Cardiac muscle cell (in vitro differentiated cells and primary cell): ENCODE measurements at regions not wholly inside any gene's neighbourhood (a gene's known extent, or its start where the extent isn't known, plus 50 kb on each side); places are given as distances from the start of the nearest gene placed in this dataset.
"Not testable (repeated sequence)": the region's sequence is repeated elsewhere in the genome, so short reads cannot be mapped to it uniquely, and the experiment has no call there.

Experiments used
- DNase-seq, 2 donors: peaks; one replicate each; pipeline versions ENCODE4 v3.0.0 to v3.0.0-alpha.2; 2010 to 2017; ENCODE audit warnings: low read depth in 1 of 2, low spot score in 1 of 2
- H3K27ac ChIP-seq: fragments of 200-600 bp; sonication (generic); 2 replicates; pipeline ENCODE4 v1.5.1; 2016
- H3K27me3 ChIP-seq: fragments of 200-600 bp; sonication (generic); 2 replicates; pipeline ENCODE4 v1.6.0; 2016; ENCODE audit warnings: control low read depth
- H3K36me3 ChIP-seq: fragments of 200-600 bp; sonication (generic); 2 replicates; pipeline ENCODE4 v1.5.1; 2016; ENCODE audit warnings: control low read depth
- H3K4me1 ChIP-seq: fragments of 200-600 bp; sonication (generic); 2 replicates; pipeline ENCODE4 v1.8.1; 2017; ENCODE audit warnings: low read depth, mild to moderate bottlenecking, mixed run types
- H3K4me3 ChIP-seq: fragments of 200-600 bp; sonication (generic); 2 replicates; pipeline ENCODE4 v1.5.1; 2016; ENCODE audit warnings: mild to moderate bottlenecking
- H3K9me3 ChIP-seq: fragments of 200-600 bp; sonication (generic); 2 replicates; pipeline ENCODE4 v1.5.1; 2017; ENCODE audit warnings: low read depth, mild to moderate bottlenecking, control low read depth
- TF ChIP-seq, protein P1 (sequence below): IDR thresholded peaks from 2 replicates; pipeline ENCODE4 v1.5.1; 2012; ENCODE audit warnings: low read depth, mild to moderate bottlenecking, low read length

DNA sequence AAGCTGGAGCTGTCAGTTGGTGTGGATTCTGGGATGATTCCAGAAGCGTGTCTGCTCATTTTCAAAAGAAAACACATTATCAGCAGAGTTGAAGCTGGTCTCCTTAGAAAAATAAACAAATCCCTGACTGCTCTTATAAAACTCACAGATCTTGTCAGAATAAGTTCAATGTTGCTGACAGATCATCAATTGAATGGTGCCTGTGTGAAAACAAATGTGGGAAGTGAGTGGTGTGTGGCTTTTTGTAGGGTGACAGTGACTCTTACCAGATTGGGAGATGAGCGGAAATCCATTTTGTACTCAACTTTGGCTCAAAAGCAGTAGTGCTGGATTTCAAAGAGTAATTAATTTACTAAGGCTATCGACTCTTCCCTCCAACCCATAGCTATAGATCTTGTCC is 807.8 kb downstream of the RAPGEF2 start:
- H3K9me3 ChIP-seq = no peaks in the 10 kb centered on the region
- no peak overlapping the region for H3K27ac ChIP-seq
- no peak for DNase-seq
- TF ChIP-seq, protein P1, sequence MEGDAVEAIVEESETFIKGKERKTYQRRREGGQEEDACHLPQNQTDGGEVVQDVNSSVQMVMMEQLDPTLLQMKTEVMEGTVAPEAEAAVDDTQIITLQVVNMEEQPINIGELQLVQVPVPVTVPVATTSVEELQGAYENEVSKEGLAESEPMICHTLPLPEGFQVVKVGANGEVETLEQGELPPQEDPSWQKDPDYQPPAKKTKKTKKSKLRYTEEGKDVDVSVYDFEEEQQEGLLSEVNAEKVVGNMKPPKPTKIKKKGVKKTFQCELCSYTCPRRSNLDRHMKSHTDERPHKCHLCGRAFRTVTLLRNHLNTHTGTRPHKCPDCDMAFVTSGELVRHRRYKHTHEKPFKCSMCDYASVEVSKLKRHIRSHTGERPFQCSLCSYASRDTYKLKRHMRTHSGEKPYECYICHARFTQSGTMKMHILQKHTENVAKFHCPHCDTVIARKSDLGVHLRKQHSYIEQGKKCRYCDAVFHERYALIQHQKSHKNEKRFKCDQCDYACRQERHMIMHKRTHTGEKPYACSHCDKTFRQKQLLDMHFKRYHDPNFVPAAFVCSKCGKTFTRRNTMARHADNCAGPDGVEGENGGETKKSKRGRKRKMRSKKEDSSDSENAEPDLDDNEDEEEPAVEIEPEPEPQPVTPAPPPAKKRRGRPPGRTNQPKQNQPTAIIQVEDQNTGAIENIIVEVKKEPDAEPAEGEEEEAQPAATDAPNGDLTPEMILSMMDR = no peak
- no peaks in the 10 kb centered on the region for H3K36me3 ChIP-seq
- no peaks in the 10 kb centered on the region for H3K4me1 ChIP-seq
- no peak overlapping the region for H3K4me3 ChIP-seq
- H3K27me3 ChIP-seq = no peaks in the 10 kb centered on the region

DNA sequence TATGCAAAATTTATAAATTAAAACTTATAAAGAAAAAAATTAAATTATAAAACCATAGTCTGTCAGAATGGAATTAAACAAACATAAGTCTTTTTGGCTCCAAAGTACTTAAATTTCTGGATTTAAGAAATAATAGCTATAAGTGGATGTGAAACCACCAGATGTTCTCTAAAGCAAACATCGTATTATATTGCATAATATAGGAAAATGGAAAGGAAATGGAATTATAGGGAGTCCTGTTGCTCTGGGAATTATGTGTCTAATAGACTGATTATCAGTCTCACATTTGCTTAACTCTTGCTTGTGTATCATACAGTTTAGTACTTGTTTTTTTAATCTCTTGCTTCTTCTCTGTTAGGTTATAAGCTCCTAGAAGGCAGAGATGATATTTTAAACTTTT is 819.2 kb downstream of the RAPGEF2 start:
- Histone ChIP-seq H3K9me3 (no peaks in the 10 kb centered on the region), H3K27ac (no peak overlapping the region), H3K36me3 (no peaks in the 10 kb centered on the region), H3K27me3 (no peaks in the 10 kb centered on the region), H3K4me3 (no peak overlapping the region), H3K4me1 (no peaks in the 10 kb centered on the region)
- DNase-seq = no peak
- TF ChIP-seq, protein P1 = no peak

DNA sequence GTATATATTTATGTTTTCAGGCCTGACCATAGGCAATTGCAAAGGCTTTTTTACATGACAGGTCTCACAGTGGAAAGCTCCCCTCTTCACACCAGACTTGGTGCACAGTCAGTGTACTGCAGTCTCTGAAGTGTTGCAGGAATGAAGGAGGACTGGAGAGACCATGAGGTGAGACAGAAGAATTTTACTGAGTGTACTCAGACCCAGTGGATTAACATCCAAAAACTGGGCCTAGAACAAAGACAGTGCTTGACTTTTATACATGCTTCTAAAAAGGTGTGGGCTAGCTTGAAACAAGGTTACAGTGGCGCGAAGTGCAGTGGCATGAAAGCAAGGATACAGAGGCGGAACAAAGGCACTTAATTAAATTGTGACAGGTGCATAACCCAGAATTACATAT is 822.9 kb downstream of the RAPGEF2 start:
- TF ChIP-seq, protein P1 = no peak

DNA sequence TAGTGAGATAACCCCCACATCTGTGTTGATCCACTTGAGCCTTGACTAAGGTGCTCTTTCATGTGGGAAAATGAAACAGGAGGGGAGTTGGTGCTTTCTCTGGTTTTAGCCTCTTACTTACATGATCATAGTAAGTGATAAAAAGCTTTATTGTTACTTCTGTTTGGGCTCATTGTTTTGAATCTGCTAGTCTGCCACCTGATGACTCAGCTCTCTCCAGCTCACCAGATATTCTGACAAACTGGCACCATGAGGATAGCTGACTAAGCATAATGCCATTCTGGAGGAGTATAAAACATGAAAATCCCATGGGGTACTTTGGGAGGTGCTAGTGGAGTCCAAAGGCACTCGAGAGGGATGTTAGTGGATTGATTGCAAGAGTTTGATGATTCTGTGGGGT is 824.0 kb downstream of the RAPGEF2 start:
- Histone ChIP-seq H3K4me1 (no peaks in the 10 kb centered on the region), H3K27ac (no peak overlapping the region), H3K9me3 (no peaks in the 10 kb centered on the region), H3K4me3 (no peak overlapping the region), H3K27me3 (no peaks in the 10 kb centered on the region), H3K36me3 (no peaks in the 10 kb centered on the region)
- TF ChIP-seq, protein P1 = no peak
- no peak for DNase-seq

More for the DNA sequence above, 822.9 kb downstream of the RAPGEF2 start:
- Histone ChIP-seq H3K27ac (no peak overlapping the region), H3K4me1 (no peaks in the 10 kb centered on the region), H3K9me3 (no peaks in the 10 kb centered on the region), H3K4me3 (no peak overlapping the region), H3K36me3 (no peaks in the 10 kb centered on the region), H3K27me3 (no peaks in the 10 kb centered on the region)
- DNase-seq = no peak

DNA sequence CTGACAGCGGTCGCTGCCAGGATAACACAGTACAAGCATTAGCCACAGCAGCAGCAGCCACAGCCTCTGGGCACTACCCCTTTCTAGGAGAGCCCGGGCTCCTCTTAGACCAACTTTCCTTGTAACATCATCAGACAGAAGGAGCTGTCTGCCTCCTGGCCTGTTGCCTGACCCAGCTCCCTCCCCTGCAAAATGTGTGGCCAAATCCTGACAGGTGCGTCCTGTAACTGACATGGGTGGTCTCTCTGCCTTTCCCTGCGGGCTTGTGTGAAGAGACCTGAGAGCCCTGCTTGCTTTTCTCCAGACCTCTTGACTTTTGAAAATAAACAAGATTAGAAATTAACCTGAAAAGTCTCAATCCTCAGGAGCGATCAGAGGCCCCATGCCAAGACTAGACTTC is 824.9 kb downstream of the RAPGEF2 start:
- Histone ChIP-seq H3K9me3 (no peaks in the 10 kb centered on the region), H3K36me3 (no peaks in the 10 kb centered on the region), H3K27ac (no peak overlapping the region), H3K4me1 (no peaks in the 10 kb centered on the region), H3K27me3 (no peaks in the 10 kb centered on the region), H3K4me3 (no peak overlapping the region)
- no peak for DNase-seq
- TF ChIP-seq, protein P1 = no peak

DNA sequence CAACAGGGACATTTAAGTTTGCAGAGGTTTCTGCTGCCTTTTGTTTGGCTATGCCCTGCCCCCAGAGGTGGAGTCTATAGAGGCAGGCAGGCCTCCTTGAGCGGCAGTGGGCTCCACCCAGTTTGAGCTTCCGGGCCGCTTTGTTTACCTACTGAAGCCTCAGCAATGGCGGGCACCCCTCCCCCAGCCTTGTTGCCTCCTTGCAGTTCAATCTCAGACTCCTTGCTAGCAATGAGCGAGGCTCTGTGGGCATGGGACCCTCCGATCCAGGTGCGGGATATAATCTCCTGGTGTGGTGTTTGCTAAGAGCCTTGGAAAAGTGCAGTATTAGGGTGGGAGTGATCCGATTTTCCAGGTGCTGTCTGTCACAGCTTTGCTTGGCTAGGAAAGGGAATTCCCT is 831.7 kb downstream of the RAPGEF2 start:
- H3K4me3 ChIP-seq, H3K27ac ChIP-seq, H3K27me3 ChIP-seq, H3K9me3 ChIP-seq, H3K36me3 ChIP-seq, H3K4me1 ChIP-seq, DNase-seq: not testable (repeated sequence)
